Inflammatory macrophage (primary cell): ENCODE measurements at regions not wholly inside any gene's neighbourhood (a gene's known extent, or its start where the extent isn't known, plus 50 kb on each side); places are given as distances from the start of the nearest gene placed in this dataset.

Experiments used
- DNase-seq, 2 donors: peaks; one replicate each; pipeline ENCODE4 v3.0.0-alpha.2; 2020 to 2022

DNA sequence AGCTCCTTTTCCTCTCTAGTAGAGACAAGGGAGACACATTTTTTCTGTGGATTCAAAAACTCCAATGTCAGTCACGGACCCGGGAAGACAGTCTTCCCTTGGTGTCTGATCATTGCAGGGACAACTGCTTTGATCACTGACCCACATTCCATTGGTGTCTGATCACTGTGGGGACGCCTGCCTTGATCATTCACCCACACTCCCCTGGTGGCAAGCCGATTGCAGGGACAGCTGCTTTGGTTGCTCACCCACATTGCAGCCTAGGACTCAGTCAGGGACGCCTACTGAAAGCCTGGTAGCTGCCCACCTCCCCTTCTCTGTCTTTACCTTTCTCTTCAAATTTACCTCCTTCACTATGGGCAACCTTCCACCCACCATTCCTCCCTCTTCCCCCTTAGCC is 206.6 kb upstream of the DUSP10 start:
- DNase-seq: no peak

DNA sequence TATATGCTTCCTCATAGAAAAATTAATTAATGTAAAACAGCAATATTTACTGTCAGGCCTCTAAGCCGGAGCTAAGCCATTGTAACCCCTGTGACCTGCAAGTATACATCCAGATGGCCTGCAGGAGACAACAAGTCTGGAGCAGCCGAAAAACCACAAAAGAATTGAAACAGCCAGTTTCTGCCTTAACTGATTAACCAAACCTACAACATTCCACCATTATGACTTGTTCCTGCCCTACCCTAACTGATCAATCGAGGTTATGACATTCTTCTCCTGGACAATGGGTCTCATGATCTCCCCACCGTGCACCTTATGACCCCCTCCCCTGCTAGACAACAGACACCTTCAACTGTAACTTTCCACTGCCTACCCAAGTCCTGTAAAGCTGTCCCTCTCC is 205.8 kb upstream of the DUSP10 start:
- DNase-seq: no peak

DNA sequence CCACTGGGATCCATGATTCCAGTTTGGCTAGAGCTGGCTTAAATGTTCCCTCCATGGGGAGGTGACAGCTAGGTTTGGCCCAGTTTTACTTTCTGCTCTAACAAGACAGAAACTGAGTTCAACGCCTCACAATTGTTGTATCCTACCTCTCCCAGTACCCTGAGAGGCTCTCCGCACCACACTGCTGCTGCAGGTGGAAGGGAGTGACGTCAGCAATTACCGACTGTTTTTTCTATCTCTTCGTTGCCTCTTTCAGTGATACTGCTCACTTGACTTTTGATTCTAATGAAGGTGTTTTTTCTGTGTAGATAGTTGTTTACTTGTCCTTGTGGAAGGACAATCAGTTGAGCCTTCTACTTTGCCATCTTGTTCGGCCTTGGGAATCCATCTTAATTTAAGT is 204.9 kb upstream of the DUSP10 start:
- no peak for DNase-seq

DNA sequence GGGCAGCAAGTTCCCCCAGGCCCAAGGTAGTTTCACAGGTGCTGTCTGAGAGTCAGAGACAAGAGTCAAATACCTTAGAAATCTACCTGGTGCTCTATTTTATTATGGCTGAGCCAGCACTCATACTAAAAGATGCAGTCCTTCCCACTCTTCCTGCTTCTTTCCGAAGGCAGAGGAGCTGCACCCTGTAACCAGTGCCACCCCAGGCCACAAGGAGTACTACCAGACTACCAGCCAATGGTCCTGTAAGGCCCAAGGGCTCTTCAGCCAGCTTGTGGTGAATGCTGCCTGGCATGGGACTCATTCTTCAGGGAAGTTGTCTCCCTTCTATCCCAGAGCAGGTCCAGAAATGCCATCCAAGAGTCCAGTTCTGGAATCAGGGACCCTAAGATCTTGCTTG is 203.8 kb upstream of the DUSP10 start:
- no peak for DNase-seq

DNA sequence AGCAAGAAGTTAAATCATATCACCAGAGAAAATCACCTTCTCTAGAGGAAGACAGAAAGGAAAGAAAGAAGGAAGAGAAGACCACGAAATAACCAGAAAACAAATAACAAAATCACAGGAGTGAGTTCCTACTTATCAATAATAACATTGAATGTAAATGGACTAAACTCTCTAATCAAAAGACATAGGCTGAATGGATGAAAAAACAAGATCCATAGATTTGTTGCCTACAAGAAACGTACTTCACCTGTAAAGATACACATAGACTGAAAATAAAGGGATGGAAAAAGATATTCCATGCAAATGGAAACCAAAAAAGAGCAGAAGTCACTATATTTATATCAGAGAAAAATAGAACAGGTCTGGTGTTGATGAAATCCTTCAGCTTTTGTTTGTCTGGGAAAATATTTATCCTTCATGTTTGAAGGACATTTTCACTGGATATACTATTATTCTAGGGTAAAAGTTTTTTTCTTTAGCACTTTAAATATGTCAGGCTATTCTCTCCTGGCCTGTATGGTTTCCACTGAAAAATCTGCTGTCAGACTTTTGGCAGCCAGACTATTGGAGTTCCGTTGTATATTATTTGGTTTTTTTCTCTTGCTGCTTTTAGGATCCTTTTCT is 202.5 kb upstream of the DUSP10 start:
- DNase-seq: no peak

DNA sequence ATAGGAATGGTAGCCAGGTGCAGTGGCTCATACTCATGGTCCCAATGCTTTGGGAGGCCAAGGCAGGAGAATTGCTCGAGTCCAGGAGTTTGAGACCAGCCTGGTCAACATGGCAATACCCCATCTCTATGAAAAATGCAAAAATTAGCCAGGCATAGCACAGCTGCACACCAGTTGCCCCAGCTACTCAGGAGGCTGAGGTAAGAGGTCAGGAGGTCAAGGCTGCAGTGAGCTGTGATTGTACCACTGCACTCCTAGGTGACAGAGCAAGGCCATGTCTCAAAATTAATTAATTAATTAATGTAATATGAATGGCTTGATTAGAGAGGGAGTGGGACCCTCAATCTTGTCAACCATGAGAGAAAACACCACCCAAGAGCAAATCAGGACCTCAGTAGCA is 198.7 kb upstream of the DUSP10 start:
- no peak for DNase-seq

DNA sequence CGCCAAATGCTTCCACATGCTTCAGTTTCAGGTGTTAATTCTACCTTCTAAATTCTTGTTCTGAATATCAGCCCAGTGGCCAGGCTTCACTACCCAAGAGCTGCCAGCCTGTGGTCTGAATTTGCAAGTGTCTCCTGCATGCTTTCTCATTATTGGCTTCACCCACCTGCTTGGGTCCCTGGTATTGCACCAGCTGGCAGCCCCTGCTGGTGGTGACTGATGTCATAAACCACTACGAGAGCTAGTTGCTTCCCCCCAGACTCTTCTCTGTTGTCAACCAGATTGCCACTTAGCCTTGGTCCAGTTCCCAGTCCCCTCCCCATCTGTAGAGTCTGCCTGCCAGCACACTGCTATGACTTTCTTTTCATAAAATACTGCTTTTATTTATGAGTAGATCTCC is 197.7 kb upstream of the DUSP10 start:
- DNase-seq: no peak

DNA sequence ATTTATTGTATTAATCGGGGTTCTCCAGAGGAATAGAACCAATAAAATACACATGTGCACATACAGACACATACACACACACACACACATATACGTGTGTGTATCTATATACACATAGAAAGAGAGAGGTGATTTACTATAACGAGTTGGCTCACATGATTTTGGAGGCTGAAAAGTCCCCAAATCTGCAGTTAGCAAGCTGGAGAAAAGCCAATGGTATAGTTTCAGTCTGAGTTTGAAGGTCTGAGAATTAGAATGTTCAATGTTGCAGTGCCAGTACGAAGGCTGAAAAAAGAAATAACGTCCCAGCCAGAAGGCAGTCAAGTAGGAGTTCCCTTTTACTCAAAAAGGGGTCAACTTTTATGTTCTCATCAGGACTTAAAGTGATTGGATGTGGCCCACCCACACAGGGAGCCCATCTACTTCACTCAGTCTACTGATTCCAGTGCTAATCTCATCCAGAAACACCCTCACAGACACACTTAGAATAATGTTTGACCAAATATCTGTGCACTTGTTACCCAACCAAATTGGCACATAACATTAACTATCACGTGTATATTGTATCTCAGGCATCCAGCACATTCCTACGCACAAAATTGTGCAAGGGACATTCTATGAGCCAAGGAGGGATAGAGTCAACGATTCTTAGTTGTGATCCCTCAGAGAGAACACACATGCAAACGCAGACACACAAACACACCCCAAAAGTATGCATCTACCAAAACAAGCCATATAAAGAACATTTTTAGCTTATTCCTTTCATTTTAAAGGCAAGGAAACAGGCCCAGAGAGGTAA is 195.5 kb upstream of the DUSP10 start:
- DNase-seq: no peak

DNA sequence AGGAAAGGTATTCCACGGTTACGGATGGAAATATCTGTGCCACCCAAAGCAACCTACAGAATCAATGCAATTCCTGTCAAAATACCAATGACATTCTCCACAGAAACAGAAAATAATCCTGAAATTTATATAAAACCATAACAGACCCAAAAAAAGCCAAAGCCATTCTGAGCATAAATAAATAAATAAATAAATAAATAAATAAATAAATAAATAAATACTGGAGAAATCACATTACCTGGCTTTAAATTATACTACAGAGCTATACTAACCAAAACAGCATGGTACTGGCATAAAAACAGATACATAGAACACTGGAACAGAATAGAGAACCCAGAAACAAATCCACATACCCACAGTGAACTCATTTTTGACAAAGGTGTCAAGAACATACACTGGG is 191.9 kb upstream of the DUSP10 start:
- no peak for DNase-seq

DNA sequence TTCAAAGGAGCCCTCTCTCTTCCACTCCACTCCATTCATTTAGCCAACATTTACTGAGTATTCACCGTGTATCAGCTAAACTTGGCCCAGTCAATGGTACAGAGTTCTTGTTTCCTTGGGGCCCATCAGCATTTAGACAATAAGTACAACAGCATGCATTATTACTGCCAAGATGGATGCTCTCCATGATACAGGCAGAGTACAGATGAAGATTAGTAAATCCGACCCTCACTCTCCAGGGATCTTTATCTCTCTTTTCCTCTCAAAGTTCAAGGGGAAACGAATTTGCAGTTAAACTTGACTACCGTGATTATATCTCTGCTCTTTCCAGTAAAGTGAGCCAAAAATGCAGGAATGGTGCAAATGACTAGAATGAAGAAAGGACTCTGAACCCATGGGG is 184.6 kb upstream of the DUSP10 start:
- no peak for DNase-seq

DNA sequence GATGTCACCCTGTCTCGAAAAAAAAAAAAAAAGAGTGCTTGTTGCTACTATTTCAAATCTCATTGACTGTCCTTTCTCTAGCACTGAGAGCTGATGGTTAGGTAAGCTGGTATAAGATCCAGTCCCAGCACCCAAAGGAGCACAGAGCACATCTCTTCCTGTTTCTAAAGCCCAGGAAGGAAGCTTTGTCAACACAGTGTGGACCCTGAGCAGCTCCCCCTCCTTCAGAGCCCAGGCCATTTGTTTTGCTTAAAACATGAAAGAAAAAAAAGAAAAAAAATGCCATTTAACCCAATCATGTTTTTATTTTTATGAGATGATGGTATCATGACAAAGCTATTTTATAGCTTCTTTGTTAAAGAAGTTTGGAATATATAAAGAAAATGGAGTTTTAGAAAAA is 184.1 kb upstream of the DUSP10 start:
- DNase-seq: no peak

DNA sequence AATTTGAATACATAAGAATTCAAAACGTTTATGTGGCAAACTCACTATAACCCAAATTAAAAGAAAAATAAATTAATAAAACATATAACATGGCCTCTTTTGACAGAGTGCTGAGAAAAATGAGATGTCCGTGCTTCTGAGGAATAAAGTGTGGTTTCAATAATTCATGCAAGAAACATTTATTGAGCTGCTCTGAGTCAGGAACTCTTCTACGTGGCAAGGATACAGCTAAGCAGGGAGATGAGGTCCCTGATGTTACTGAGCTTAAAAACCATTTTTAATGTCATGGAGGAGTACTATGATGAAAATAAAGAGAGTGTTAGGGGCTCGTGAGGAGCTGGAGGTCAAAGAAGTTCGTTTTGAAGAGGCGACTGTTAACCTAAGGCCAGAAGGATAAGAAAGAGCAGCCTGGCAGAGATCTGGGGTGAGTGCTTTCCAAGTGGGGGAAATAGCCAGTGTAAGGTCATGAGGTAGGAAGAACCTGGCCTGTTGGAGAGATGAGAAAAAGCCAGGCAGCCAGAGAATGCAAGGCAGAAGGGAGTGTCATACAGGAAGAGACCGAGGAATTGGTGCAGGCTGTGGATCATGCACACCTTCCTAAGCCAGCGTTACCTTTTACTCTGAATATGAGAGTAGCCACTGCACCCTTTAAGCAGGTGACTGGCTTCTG is 182.2 kb upstream of the DUSP10 start:
- DNase-seq: no peak

DNA sequence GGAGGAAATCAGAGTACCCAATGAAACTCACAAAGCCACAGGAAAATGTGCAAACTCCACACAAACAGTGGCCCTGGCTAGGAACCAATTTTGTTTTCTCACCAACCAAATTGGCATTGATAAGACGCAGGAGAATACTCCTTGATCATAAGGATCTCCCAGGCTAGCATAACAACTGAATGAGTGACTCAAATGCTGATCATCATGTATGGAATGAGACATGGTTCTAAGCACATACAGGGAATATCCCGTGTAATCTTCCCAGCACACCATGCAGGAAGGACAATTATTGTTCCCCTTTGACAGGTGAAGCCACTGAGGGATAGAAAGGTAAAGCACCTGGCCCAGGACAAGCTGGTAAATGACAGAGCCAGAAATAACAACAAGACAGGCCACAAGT is 180.0 kb upstream of the DUSP10 start:
- DNase-seq: no peak

DNA sequence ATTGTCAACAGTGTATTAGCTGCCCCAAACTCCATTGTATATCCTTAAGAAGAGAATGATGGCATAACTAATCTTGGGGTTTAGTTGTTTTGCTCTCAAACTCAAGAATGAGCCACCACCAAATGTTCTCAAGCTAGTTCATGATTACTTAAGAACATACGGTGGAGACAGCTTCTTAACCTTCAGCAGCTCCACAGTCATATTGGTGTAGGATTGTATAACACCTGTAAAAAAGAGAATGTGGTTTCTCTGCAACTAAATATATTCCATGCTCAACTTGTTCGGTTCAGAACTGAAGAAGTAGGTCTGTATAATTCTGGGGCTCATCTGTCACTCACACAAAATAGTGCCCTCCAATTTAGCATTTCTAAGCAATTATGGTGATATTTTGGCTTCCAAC is 177.9 kb upstream of the DUSP10 start:
- no peak for DNase-seq

DNA sequence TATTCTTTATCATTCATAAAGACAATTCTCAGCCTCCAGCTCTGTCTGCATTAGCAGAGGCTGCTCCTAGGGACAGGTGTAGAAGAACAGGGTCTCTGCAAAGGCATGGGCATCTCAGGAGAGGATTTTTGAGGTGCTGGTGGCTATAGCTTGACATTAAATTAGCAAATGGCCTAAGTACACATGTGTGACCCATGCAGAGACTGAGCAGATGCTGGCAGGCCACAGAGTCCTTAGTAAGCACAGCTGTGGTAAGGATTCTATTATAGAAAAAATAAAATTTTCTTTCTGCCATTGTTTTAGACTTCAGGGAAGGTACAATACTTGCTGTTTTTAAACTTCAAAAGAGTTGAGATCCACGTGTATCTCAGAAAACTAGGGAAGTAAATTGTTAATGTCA is 177.5 kb upstream of the DUSP10 start:
- DNase-seq: no peak

DNA sequence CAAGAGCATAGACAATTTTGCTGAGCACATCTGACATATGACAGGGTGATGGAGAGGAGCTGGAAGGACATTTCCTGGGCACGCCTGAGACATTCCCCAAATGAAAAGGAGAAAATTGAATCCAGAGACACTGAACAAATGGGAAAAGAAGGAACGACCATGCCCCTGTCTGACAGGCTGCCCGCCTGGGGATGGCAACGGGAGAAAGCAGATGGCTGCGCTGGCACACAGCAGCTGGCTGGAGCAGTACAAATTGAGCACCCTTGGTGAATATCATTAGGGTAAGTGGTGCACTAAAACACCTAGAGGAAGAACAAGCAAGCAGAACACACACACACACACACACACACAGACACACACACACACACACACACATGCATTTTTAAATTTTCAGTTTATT is 174.3 kb upstream of the DUSP10 start:
- DNase-seq: no peak

DNA sequence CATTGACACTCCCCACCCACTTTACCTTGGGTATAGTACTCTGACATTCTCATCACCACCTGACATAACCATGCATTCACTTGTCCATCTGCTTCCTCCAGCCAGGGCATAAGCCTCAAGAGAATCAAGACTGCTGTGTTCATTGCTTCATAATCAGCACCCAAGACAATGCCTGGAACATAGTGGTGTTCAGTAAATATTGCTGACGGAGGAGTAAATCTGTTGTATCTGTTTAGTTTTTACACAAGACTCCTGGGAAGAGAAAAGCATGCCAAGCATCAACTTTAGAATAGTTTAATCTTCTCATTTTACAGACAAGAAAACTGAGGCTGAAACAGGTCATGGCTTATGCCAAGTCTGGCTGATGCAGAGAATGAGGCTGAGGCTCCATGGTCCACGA is 173.9 kb upstream of the DUSP10 start:
- no peak for DNase-seq

DNA sequence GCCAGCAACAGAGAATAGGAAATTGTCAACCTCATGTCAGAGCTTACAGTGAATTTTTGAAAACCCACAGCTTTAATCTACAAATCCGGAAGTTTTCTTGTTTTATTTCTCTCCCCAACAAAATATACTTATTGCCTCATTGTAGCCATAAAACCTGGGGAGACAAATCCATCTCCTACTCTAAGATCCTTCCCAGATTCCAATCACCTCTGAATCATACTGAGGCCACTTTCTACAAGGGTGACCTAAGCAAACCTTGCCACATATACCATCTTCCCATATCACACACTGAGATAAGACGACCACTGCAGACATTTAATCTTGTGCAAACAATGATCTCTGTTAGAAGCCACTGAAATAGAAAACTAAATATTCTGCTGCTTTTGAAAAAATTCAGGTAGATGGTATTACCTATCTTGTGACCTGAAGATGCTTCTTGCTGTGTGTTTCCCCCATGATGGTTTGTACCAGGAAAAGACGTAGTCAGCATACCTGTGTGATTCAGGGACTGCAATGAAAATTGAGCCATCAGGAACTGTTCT is 171.5 kb upstream of the DUSP10 start:
- no peak for DNase-seq

DNA sequence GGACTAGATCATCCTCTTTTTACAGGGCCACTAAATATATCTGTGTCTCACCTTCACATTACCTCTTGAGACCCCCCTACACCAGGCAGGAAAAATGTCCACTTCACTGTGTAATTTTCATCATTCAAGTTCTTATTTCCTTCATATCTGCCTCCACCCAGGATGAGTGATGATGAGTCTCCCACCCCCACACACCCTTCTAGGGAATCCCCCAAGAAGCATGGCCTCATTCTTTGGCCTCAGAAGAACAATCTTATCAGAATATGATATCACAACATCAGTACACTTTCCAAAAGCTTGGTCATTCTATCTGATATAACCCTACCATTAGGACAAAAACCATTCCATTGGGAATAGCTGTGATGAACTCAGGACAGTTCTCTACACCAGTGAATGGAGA is 170.3 kb upstream of the DUSP10 start:
- DNase-seq: peak in 1 of 2 donors; percentile 37

DNA sequence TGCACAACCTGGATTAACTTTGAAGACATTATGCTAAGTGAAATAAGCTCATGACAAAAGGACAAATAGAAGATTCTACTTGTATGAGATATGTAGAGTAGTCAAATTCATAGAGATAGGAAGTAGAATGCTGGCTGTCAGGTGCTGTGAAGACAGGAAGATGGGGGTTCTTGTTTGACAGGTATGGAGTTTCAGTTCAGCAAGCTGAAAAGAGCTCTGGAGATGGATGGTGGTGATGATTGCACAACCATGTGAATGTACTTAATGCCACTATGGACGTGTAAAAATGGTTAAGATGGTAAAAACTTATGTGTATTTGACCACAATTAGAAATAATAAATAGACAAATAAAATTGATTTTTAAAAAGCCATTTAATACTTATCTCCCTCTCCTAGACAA is 169.8 kb upstream of the DUSP10 start:
- DNase-seq: no peak

DNA sequence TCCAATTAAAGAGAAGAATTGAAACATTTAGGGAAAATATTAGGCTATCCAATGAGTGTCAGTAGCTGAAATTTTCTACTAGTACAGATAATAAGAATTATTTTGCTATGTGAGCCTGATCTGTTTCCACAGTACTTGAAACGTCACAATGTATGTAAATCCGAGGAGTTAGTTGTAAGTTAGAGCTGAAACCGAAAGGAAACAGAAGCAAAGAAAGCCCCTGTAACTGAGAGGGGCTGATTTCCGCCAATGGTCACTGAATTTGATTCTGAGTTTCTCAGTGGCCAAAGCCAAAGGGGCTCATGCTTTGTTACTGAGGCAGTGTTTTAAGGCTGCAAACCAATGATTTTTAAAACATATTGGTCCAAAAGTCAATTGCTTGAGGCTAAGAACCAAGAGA is 168.3 kb upstream of the DUSP10 start:
- no peak for DNase-seq

DNA sequence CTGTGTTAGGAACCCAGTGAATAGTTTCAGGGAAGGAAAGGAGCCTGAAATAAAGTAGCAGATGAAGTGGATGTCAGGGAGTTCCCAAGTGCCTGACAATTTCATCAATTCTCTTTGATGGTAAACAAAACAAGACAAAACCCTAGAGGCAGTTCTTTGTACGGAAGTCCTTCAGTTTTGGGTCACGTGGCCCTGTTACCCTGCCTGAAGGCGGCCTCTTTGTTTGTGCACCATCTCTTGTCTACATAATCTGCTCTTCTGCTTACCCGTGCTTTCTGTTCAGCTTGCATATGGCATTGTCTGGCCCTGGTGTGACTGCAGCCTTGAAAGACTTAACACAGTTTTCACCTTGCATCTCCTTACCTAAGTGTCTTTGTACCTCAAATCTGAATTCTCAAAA is 166.7 kb upstream of the DUSP10 start:
- DNase-seq: no peak

DNA sequence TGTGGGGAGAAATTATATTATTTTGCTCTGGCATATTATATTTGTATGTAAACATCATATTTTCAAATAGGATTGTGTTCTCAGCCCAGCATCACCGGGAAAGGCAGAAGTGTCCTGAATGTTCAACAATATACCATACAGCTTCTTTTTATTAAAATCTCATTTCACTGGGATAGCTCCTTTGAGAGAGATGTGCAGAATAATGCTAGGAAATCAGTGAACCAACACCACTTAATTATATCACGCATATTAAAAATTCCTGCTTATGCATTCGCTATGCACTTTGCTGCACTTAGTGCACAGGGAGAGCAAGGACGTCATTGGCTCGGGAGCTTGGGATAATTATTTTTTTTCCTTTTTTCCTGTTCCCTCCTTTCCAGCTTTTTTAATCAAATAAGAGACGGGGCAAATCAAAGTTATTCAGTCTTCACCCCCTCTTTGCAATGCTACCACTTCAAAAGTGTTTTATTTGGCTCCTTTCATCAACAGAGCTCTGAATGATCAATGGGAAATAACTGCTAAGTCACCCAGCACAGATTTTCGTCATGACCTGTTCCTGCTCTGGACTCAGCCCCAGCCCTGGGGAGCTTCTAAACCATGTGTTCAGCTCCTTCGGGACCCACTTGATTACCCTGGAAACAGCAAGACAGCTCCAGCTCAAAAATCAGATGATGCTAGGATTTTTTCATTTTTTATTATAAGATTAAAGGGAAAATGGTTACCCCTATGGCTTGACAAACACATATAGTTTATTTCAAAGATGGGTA is 165.5 kb upstream of the DUSP10 start:
- DNase-seq: no peak
